NCI-H1436 treated with DMSO at 0.1 percent for 48 hours (cell line): ENCODE measurements at regions not wholly inside any gene's neighbourhood (a gene's known extent, or its start where the extent isn't known, plus 50 kb on each side); places are given as distances from the start of the nearest gene placed in this dataset.

Experiments
- DNase-seq: peaks from one replicate; lab custom pipeline; 2025; lab: John Stamatoyannopoulos, UW

GRCh38 chr4:110897784-110898183, 274.9 kb upstream of the PITX2 start:
- DNase-seq, result no peak

- DNase-seq, result no peak
Measured at GRCh38 chr4:110898290-110898689, 275.4 kb upstream of the PITX2 start.

- DNase-seq, result no peak
Measured at GRCh38 chr4:110900213-110900769, 277.4 kb upstream of the PITX2 start.

- DNase-seq, result no peak
Measured at GRCh38 chr4:110902500-110902899, 279.6 kb upstream of the PITX2 start.

GRCh38 chr4:110904435-110905065, 281.7 kb upstream of the PITX2 start:
- no peak for DNase-seq

- DNase-seq, result no peak
Measured at GRCh38 chr4:110905367-110905766, 282.5 kb upstream of the PITX2 start.

GRCh38 chr4:110907801-110908313, 285.0 kb upstream of the PITX2 start:
- no peak for DNase-seq

GRCh38 chr4:110914791-110915190, 291.9 kb upstream of the PITX2 start:
- DNase-seq, result no peak

GRCh38 chr4:110915301-110915700, 292.4 kb upstream of the PITX2 start:
- DNase-seq, result no peak

GRCh38 chr4:110916505-110916904, 293.6 kb upstream of the PITX2 start:
- DNase-seq, result no peak

GRCh38 chr4:110917835-110918234, 295.0 kb upstream of the PITX2 start:
- no peak for DNase-seq

- no peak for DNase-seq
Measured at GRCh38 chr4:110920990-110921389, 298.1 kb upstream of the PITX2 start.

- DNase-seq, result no peak
Measured at GRCh38 chr4:110924761-110925160, 301.9 kb upstream of the PITX2 start.

- DNase-seq, result no peak
Measured at GRCh38 chr4:110926841-110927400, 304.0 kb upstream of the PITX2 start.

- no peak for DNase-seq
Measured at GRCh38 chr4:110933341-110933740, 310.5 kb upstream of the PITX2 start.

- DNase-seq, result no peak
Measured at GRCh38 chr4:110944501-110944900, 321.6 kb upstream of the PITX2 start.

GRCh38 chr4:110945600-110945999, 322.7 kb upstream of the PITX2 start:
- no peak for DNase-seq

- DNase-seq, result no peak
Measured at GRCh38 chr4:110949542-110949941, 326.7 kb upstream of the PITX2 start.

- no peak for DNase-seq
Measured at GRCh38 chr4:110950731-110951130, 327.9 kb upstream of the PITX2 start.

GRCh38 chr4:110953191-110953590, 330.3 kb upstream of the PITX2 start:
- no peak for DNase-seq

GRCh38 chr4:110953898-110954297, 331.0 kb upstream of the PITX2 start:
- no peak for DNase-seq

- DNase-seq, result no peak
Measured at GRCh38 chr4:110955748-110956147, 332.9 kb upstream of the PITX2 start.

GRCh38 chr4:110959041-110959643, 336.3 kb upstream of the PITX2 start:
- DNase-seq, result no peak
